ENCODE measurements at regions not wholly inside any gene's neighbourhood (a gene's known extent, or its start where the extent isn't known, plus 50 kb on each side); places are given as distances from the start of the nearest gene placed in this dataset.

GRCh38 chr6:47094241-47094925, 52.3 kb upstream of the ADGRF1 start:
- TF ChIP-seq CTCF (conservative IDR thresholded peaks at IDR 0.05): no peak
- Mint-ChIP-seq H3K27me3 (ENCODE audit: low read depth) (no peaks in the 10 kb centered on the region), H3K9me3 (no peaks in the 10 kb centered on the region), H3K4me3 (no peak overlapping the region), H3K4me1 (peaks cover 12% of the 10 kb centered on the region), H3K36me3 (ENCODE audit: low read depth) (no peaks in the 10 kb centered on the region), H3K27ac (ENCODE audit: unreplicated experiment) (no peak overlapping the region)
- DNase-seq (ENCODE audit: low read depth, low spot score): no peak

- DNase-seq (ENCODE audit: low read depth, low spot score): no peak
- no peaks in the 10 kb centered on the region for H3K36me3 Mint-ChIP-seq (ENCODE audit: low read depth)
- no peak overlapping the region for H3K27ac Mint-ChIP-seq (ENCODE audit: unreplicated experiment)
- no peak overlapping the region for H3K4me3 Mint-ChIP-seq
- H3K9me3 Mint-ChIP-seq: no peaks in the 10 kb centered on the region
- TF ChIP-seq CTCF (conservative IDR thresholded peaks at IDR 0.05): no peak
- H3K4me1 Mint-ChIP-seq: peaks cover 12% of the 10 kb centered on the region
- no peaks in the 10 kb centered on the region for H3K27me3 Mint-ChIP-seq (ENCODE audit: low read depth)
These were observed 51.0 kb upstream of the ADGRF1 start for GRCh38 chr6:47093169-47093568.

- TF ChIP-seq CTCF (conservative IDR thresholded peaks at IDR 0.05): no peak
- no peaks in the 10 kb centered on the region for H3K36me3 Mint-ChIP-seq (ENCODE audit: low read depth)
- peak overlapping the region; percentile 43 for H3K27ac Mint-ChIP-seq (ENCODE audit: unreplicated experiment)
These were observed 49.9 kb upstream of the ADGRF1 start for GRCh38 chr6:47091886-47092668.

More at GRCh38 chr6:47091886-47092668, 49.9 kb upstream of the ADGRF1 start:
- no peaks in the 10 kb centered on the region for H3K27me3 Mint-ChIP-seq (ENCODE audit: low read depth)
- H3K4me1 Mint-ChIP-seq: peaks cover 9% of the 10 kb centered on the region
- DNase-seq (ENCODE audit: low read depth, low spot score): no peak
- no peaks in the 10 kb centered on the region for H3K9me3 Mint-ChIP-seq
- no peak overlapping the region for H3K4me3 Mint-ChIP-seq
